NCI-H2171 treated with DMSO at 0.1 percent for 48 hours (cell line): ENCODE measurements at regions not wholly inside any gene's neighbourhood (a gene's known extent, or its start where the extent isn't known, plus 50 kb on each side); places are given as distances from the start of the nearest gene placed in this dataset.

Experiments
- DNase-seq: peaks from one replicate; lab custom pipeline; 2025; lab: John Stamatoyannopoulos, UW

- no peak for DNase-seq
These were observed 106.5 kb upstream of the ETAA1 start for GRCh38 chr2:67290451-67291290.

- no peak for DNase-seq
These were observed 102.9 kb upstream of the ETAA1 start for GRCh38 chr2:67294218-67294617.

- no peak for DNase-seq
These were observed 101.7 kb upstream of the ETAA1 start for GRCh38 chr2:67295406-67295805.

GRCh38 chr2:67295851-67296250 lies 101.3 kb upstream of the ETAA1 start:
- no peak for DNase-seq

GRCh38 chr2:67304300-67304890 lies 92.7 kb upstream of the ETAA1 start:
- DNase-seq = no peak

- DNase-seq = peak; percentile 16
These were observed 87.9 kb upstream of the ETAA1 start for GRCh38 chr2:67309281-67309680.

GRCh38 chr2:67311536-67311935 lies 85.6 kb upstream of the ETAA1 start:
- no peak for DNase-seq

GRCh38 chr2:67312871-67313270 lies 84.3 kb upstream of the ETAA1 start:
- no peak for DNase-seq

GRCh38 chr2:67313536-67313935 lies 83.6 kb upstream of the ETAA1 start:
- no peak for DNase-seq

- DNase-seq = no peak
These were observed 79.1 kb upstream of the ETAA1 start for GRCh38 chr2:67318031-67318430.

- no peak for DNase-seq
These were observed 78.6 kb upstream of the ETAA1 start for GRCh38 chr2:67318563-67318962.

- peak; percentile 40 for DNase-seq
These were observed 78.1 kb upstream of the ETAA1 start for GRCh38 chr2:67318993-67319481.

GRCh38 chr2:67320861-67321587 lies 76.1 kb upstream of the ETAA1 start:
- DNase-seq = no peak

GRCh38 chr2:67321588-67321903 lies 75.6 kb upstream of the ETAA1 start:
- no peak for DNase-seq

GRCh38 chr2:67322353-67323001 lies 74.7 kb upstream of the ETAA1 start:
- DNase-seq = peak; percentile 35

- DNase-seq = peak; percentile 24
These were observed 73.7 kb upstream of the ETAA1 start for GRCh38 chr2:67323209-67323991.

- no peak for DNase-seq
These were observed 67.6 kb upstream of the ETAA1 start for GRCh38 chr2:67329513-67329912.

- no peak for DNase-seq
These were observed 67.2 kb upstream of the ETAA1 start for GRCh38 chr2:67329951-67330350.

- peak; percentile 19 for DNase-seq
These were observed 65.6 kb upstream of the ETAA1 start for GRCh38 chr2:67331419-67332086.

- DNase-seq = no peak
These were observed 59.2 kb upstream of the ETAA1 start for GRCh38 chr2:67337903-67338302.

- DNase-seq = no peak
These were observed 58.4 kb upstream of the ETAA1 start for GRCh38 chr2:67338601-67339233.
